K562 (cell line): ENCODE measurements at regions not wholly inside any gene's neighbourhood (a gene's known extent, or its start where the extent isn't known, plus 50 kb on each side); places are given as distances from the start of the nearest gene placed in this dataset.
"Not testable (repeated sequence)": the region's sequence is repeated elsewhere in the genome, so short reads cannot be mapped to it uniquely, and the experiment has no call there.

Experiments used
- ATAC-seq: fragments of 200-7000 bp; cut with Tn5 transposase; 3 replicates; pipeline ENCODE4 v1.9.1; 2020; ENCODE audit warnings: moderate library complexity
- BruUV-seq: library from RNA; stranded (reverse); fragments of 400-500 nt; replicated peaks from 2 replicates; lab custom pipeline; 2021; lab: Mats Ljungman, UMichigan
- CTCF ChIA-PET: fragments of 300-600 bp; formaldehyde crosslinking; extraction: SDS; loops from one replicate; lab custom pipeline; 2021; ENCODE audit warnings: low intra/inter-chr PET ratio; lab: Yijun Ruan, JAX
- POLR2A ChIA-PET: fragments of 300-600, 350-650 bp; sonication (Branson Sonifier 250); formaldehyde crosslinking; extraction: SDS; loops from one replicate; lab custom pipeline; 2021; ENCODE audit warnings: antibody characterized with exemption, inconsistent platforms; lab: Yijun Ruan, JAX
- DNase-seq, 4 experiments: peaks; one replicate each; pipeline versions ENCODE4 v3.0.0 to v3.0.0-alpha.2; 2011 to 2018; ENCODE audit warnings: low spot score in 3 of 4, mixed read lengths in 3 of 4; ENCODE audit errors: extremely low read depth in 1 of 4
- FAIRE-seq: peaks from 2 replicates; lab custom pipeline; 2011; peaks lifted over from hg19 to GRCh38; lab: Jason Lieb, UNC
- H2AFZ ChIP-seq: 2 replicates; pipeline ENCODE4 v1.6.0; 2011; ENCODE audit warnings: low read depth, low read length, control low read depth, inconsistent platforms
- H3K27ac ChIP-seq: fragments of 200-600 bp; 3 replicates; pipeline ENCODE4 v1.8.0; 2011; ENCODE audit warnings: low read depth, mild to moderate bottlenecking, control low read depth, inconsistent platforms, low read length, moderate library complexity, mixed read lengths; ENCODE audit errors: extremely low read depth
- H3K27me3 ChIP-seq, 2 experiments: fragments of 300-600 bp in 1 of 2; 2 replicates in 1 of 2; 3 replicates in 1 of 2; pipeline versions ENCODE4 v1.6.0 to v1.8.0; 2011; ENCODE audit warnings: inconsistent platforms in 2 of 2, low read length in 2 of 2, mild to moderate bottlenecking in 1 of 2, mixed read lengths in 1 of 2, moderate library complexity in 1 of 2; ENCODE audit not compliant: control insufficient read depth in 2 of 2, insufficient read depth in 2 of 2
- H3K36me3 ChIP-seq: fragments of 300-600 bp; 3 replicates; pipeline ENCODE4 v1.8.0; 2011; ENCODE audit warnings: mild to moderate bottlenecking, low read length, inconsistent platforms; ENCODE audit not compliant: control insufficient read depth, insufficient read depth
- H3K4me1 ChIP-seq, 2 experiments: fragments of 200-600 bp in 1 of 2; replicated peaks in 1 of 2; 2 replicates in 1 of 2; 3 replicates in 1 of 2; pipeline versions ENCODE4 v1.5.1 to v1.8.0; 2011; ENCODE audit warnings: inconsistent platforms in 2 of 2, low read length in 2 of 2, mild to moderate bottlenecking in 1 of 2, mixed read lengths in 1 of 2, moderate library complexity in 1 of 2; ENCODE audit not compliant: control insufficient read depth in 2 of 2, insufficient read depth in 2 of 2
- H3K4me2 ChIP-seq: 2 replicates; pipeline ENCODE4 v1.6.1; 2011; ENCODE audit warnings: low read length, control low read depth, inconsistent platforms, mixed read lengths; ENCODE audit not compliant: insufficient read depth
- H3K4me3 ChIP-seq: fragments of 200-600 bp; sonication (generic), shearing (Covaris generic); 2 replicates; pipeline ENCODE4 v1.5.1; 2016; ENCODE audit warnings: control low read depth, inconsistent platforms
- H3K79me2 ChIP-seq: fragments of 200-600 bp; 3 replicates; pipeline ENCODE4 v1.8.0; 2011; ENCODE audit warnings: low read length, inconsistent platforms; ENCODE audit not compliant: control insufficient read depth, insufficient read depth
- H3K9ac ChIP-seq, 2 experiments: 2 replicates each; pipeline versions ENCODE4 v1.6.0 to v1.6.1; 2011; ENCODE audit warnings: low read depth in 2 of 2, low read length in 2 of 2, control low read depth in 1 of 2, inconsistent platforms in 1 of 2, mild to moderate bottlenecking in 1 of 2, mixed read lengths in 1 of 2; ENCODE audit not compliant: insufficient read depth in 1 of 2
- H3K9me1 ChIP-seq: one replicate; pipeline ENCODE4 v1.6.0; 2011; ENCODE audit warnings: inconsistent platforms, mild to moderate bottlenecking, low read length, moderate library complexity; ENCODE audit not compliant: control insufficient read depth, insufficient read depth
- H3K9me3 ChIP-seq: replicated peaks from 2 replicates; pipeline ENCODE4 v1.5.1; 2011; ENCODE audit warnings: low read depth, low read length, inconsistent platforms; ENCODE audit not compliant: control insufficient read depth, insufficient read depth
- H4K20me1 ChIP-seq: replicated peaks from 2 replicates; pipeline ENCODE4 v1.6.1; 2011; ENCODE audit warnings: low read length, inconsistent platforms, mixed read lengths; ENCODE audit not compliant: control insufficient read depth, insufficient read depth
- NBN ChIP-seq: fragments of 450-650 bp; IDR thresholded peaks from 2 replicates; pipeline ENCODE4 v1.6.1; 2016; ENCODE audit warnings: low read depth, mild to moderate bottlenecking
- WGBS: fragments of 100-300 bp; shearing (Covaris generic); methylation state at CpG from one replicate; pipeline ENCODE4 v1.1.6; 2016; ENCODE audit warnings: low coverage, mixed read lengths; ENCODE audit not compliant: insufficient coverage; ENCODE audit errors: missing lambda C conversion rate; 5-methylcytosine and 5-hydroxymethylcytosine counted together
- in situ Hi-C: fragments of 300-500 bp; cut with MboI; formaldehyde crosslinking; loops from 4 replicates; pipeline ENCODE4 v1.15.0; 2018; ENCODE audit warnings: inconsistent platforms, mixed read lengths
- intact Hi-C: fragments of 100-400 bp; cut with micrococcal nuclease; formaldehyde crosslinking; loops from 2 replicates; pipeline ENCODE4 v1.14.2; 2022

GRCh38 chr16:22436326-22436822 lies 62.0 kb upstream of the CDR2 start:
- peak overlapping the region in 1 of 2 experiments; percentile 76; a peak in 2 of 4 replicates for H3K9ac ChIP-seq
- H3K9me3 ChIP-seq, H4K20me1 ChIP-seq, DNase-seq, intact Hi-C loops, H3K9me1 ChIP-seq, in situ Hi-C loops, H3K36me3 ChIP-seq, H3K4me1 ChIP-seq, CTCF ChIA-PET, FAIRE-seq, POLR2A ChIA-PET, H3K27me3 ChIP-seq: not testable (repeated sequence)
- peak overlapping the region; percentile 82 for H3K27ac ChIP-seq
- H3K4me2 ChIP-seq = peak overlapping the region; percentile 64; the same call in 1 of the 2 replicates
- WGBS = 0% methylated on average over 2 of the region's 6 CpGs
- peaks cover 12% of the 10 kb centered on the region for H3K79me2 ChIP-seq
- TF ChIP-seq NBN = peak; percentile 75; the same call in 1 of the 2 replicates
- H3K4me3 ChIP-seq = peak overlapping the region; percentile 64
- BruUV-seq = TSS peak; percentile 62
- H2AFZ ChIP-seq = peak overlapping the region; percentile 71
- ATAC-seq = peak; percentile 81

DNA sequence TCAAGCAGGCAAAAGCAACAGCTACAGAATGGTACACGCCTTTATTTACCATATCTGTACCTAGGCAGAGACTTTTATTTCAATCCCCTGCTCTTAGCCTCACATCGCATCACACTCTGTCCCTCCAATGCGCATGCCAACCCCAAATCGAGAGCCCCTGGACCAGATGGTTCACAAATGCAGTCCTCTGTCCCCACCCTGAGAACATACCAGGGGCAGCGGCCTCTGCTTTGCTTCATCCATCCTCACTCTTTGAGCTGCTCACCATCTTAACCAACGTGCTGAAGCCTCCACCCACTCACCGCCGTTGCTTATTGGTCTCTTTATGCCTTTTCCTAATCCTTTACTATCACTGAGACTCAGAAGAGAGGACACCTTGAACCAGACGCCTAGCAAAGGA lies 56.9 kb upstream of the CDR2 start:
- BruUV-seq, in situ Hi-C loops, H3K4me1 ChIP-seq, H3K4me3 ChIP-seq, CTCF ChIA-PET, intact Hi-C loops, ATAC-seq, FAIRE-seq, H3K9me3 ChIP-seq, H3K79me2 ChIP-seq, H3K9ac ChIP-seq, H3K27ac ChIP-seq, H3K9me1 ChIP-seq, DNase-seq, H4K20me1 ChIP-seq, POLR2A ChIA-PET, H3K4me2 ChIP-seq, H2AFZ ChIP-seq, H3K27me3 ChIP-seq: not testable (repeated sequence)
- peaks cover 25% of the 10 kb centered on the region; the same call in 1 of the 3 replicates for H3K36me3 ChIP-seq
- WGBS = 80% methylated on average over 1 of the region's 9 CpGs
